IMR-90 (cell line): ENCODE measurements at regions not wholly inside any gene's neighbourhood (a gene's known extent, or its start where the extent isn't known, plus 50 kb on each side); places are given as distances from the start of the nearest gene placed in this dataset.

Experiments used
- ATAC-seq: fragments of 200-7000 bp; cut with Tn5 transposase; 2 replicates; pipeline ENCODE4 v1.9.1; 2020; ENCODE audit warnings: low read depth, mild to moderate bottlenecking, moderate library complexity
- BruUV-seq: library from RNA; stranded (reverse); fragments of 400-500 nt; replicated peaks from 2 replicates; lab custom pipeline; 2021; lab: Mats Ljungman, UMichigan
- CTCF ChIA-PET: fragments of 300-600 bp; formaldehyde crosslinking; extraction: SDS; loops from one replicate; lab custom pipeline; 2021; ENCODE audit warnings: antibody characterized with exemption; lab: Yijun Ruan, JAX
- POLR2A ChIA-PET: fragments of 300-600 bp; sonication (Branson Sonifier 250); formaldehyde crosslinking; loops from one replicate; lab custom pipeline; 2022; ENCODE audit warnings: antibody characterized with exemption; ENCODE audit not compliant: unreplicated experiment; lab: Charles Lee
- DNase-seq: peaks from one replicate; pipeline ENCODE4 v3.0.0; 2013
- H2AFZ ChIP-seq: replicated peaks from 2 replicates; pipeline ENCODE3; 2013; ENCODE audit warnings: low read length, mild to moderate bottlenecking; ENCODE audit not compliant: poor library complexity
- H2AK5ac ChIP-seq: 2 replicates; pipeline ENCODE4 v1.6.1; 2013; ENCODE audit warnings: low read depth, low read length, inconsistent platforms
- H2AK9ac ChIP-seq: replicated peaks from 2 replicates; pipeline ENCODE3; 2013; ENCODE audit warnings: mild to moderate bottlenecking, low read depth, low read length, moderate library complexity; ENCODE audit not compliant: poor library complexity
- H2BK120ac ChIP-seq: 2 replicates; pipeline ENCODE4 v1.6.1; 2013; ENCODE audit warnings: low read depth, low read length, inconsistent platforms
- H2BK15ac ChIP-seq: 3 replicates; pipeline ENCODE4 v1.6.1; 2013; ENCODE audit warnings: low read depth, low read length, inconsistent platforms
- H2BK20ac ChIP-seq: 2 replicates; pipeline ENCODE4 v1.6.1; 2013; ENCODE audit warnings: low read depth, mild to moderate bottlenecking, inconsistent platforms, low read length, moderate library complexity
- H2BK5ac ChIP-seq: 2 replicates; pipeline ENCODE4 v1.6.1; 2013; ENCODE audit warnings: mild to moderate bottlenecking, low read depth, low read length, inconsistent platforms; ENCODE audit not compliant: poor library complexity, severe bottlenecking
- H3K14ac ChIP-seq: replicated peaks from 2 replicates; pipeline ENCODE4 v1.6.1; 2013; ENCODE audit warnings: low read depth, low read length, inconsistent platforms
- H3K18ac ChIP-seq: 2 replicates; pipeline ENCODE4 v1.6.1; 2013; ENCODE audit warnings: low read depth, low read length, control low read depth
- H3K23ac ChIP-seq: 2 replicates; pipeline ENCODE4 v1.6.1; 2013; ENCODE audit warnings: low read depth, low read length, inconsistent platforms
- H3K27ac ChIP-seq: 2 replicates; pipeline ENCODE4 v1.5.1; 2013; ENCODE audit warnings: mild to moderate bottlenecking, control low read depth, low read length; ENCODE audit not compliant: insufficient read depth
- H3K27me3 ChIP-seq: 2 replicates; pipeline ENCODE4 v1.6.1; 2013; ENCODE audit warnings: low read length; ENCODE audit not compliant: control insufficient read depth, insufficient read depth
- H3K36me3 ChIP-seq: 2 replicates; pipeline ENCODE4 v1.6.1; 2013; ENCODE audit warnings: low read length, mixed read lengths; ENCODE audit not compliant: control insufficient read depth, insufficient read depth
- H3K4ac ChIP-seq: 2 replicates; pipeline ENCODE4 v1.6.1; 2013; ENCODE audit warnings: low read depth, low read length, inconsistent platforms
- H3K4me1 ChIP-seq: 2 replicates; pipeline ENCODE4 v1.6.1; 2013; ENCODE audit warnings: low read length, mixed read lengths; ENCODE audit not compliant: control insufficient read depth, insufficient read depth
- H3K4me2 ChIP-seq: 2 replicates; pipeline ENCODE4 v1.6.1; 2013; ENCODE audit warnings: low read depth, mild to moderate bottlenecking, control low read depth, low read length, moderate library complexity
- H3K4me3 ChIP-seq: 2 replicates; pipeline ENCODE4 v1.5.1; 2013; ENCODE audit warnings: low read depth, mild to moderate bottlenecking, control low read depth, low read length, moderate library complexity; ENCODE audit not compliant: insufficient read depth
- H3K56ac ChIP-seq: 2 replicates; pipeline ENCODE4 v1.6.1; 2013; ENCODE audit warnings: low read length, inconsistent platforms; ENCODE audit not compliant: insufficient read depth; ENCODE audit errors: extremely low read depth
- H3K79me1 ChIP-seq, 2 experiments: 2 replicates each; pipeline ENCODE4 v1.6.1; 2013; ENCODE audit warnings: low read length in 2 of 2, inconsistent platforms in 1 of 2, low read depth in 1 of 2
- H3K9ac ChIP-seq: 2 replicates; pipeline ENCODE4 v1.6.1; 2013; ENCODE audit warnings: low read depth, low read length, control low read depth
- H3K9me1 ChIP-seq: 2 replicates; pipeline ENCODE4 v1.6.1; 2013; ENCODE audit warnings: low read length, inconsistent platforms; ENCODE audit not compliant: insufficient read depth
- H3K9me3 ChIP-seq: 2 replicates; pipeline ENCODE4 v1.6.1; 2013; ENCODE audit warnings: low read length; ENCODE audit not compliant: control insufficient read depth, insufficient read depth
- H4K20me1 ChIP-seq: 2 replicates; pipeline ENCODE4 v1.6.1; 2013; ENCODE audit warnings: low read length, inconsistent platforms; ENCODE audit not compliant: insufficient read depth
- H4K5ac ChIP-seq: 2 replicates; pipeline ENCODE4 v1.6.1; 2013; ENCODE audit warnings: mild to moderate bottlenecking, low read depth, low read length, control low read depth
- H4K8ac ChIP-seq, 2 experiments: 2 replicates each; pipeline ENCODE4 v1.6.1; 2013; ENCODE audit warnings: low read depth in 2 of 2, low read length in 2 of 2, control low read depth in 1 of 2, inconsistent platforms in 1 of 2
- H4K91ac ChIP-seq: 2 replicates; pipeline ENCODE4 v1.6.1; 2013; ENCODE audit warnings: low read depth, low read length, inconsistent platforms; ENCODE audit not compliant: insufficient read depth
- CHD1 ChIP-seq: IDR thresholded peaks from 2 replicates; pipeline ENCODE4 v1.6.1; 2012; ENCODE audit warnings: low read depth, low read length, improper control_type of control experiment
- RCOR1 ChIP-seq: IDR thresholded peaks from 2 replicates; pipeline ENCODE4 v1.6.1; 2012; ENCODE audit warnings: mild to moderate bottlenecking, low read length, improper control_type of control experiment; ENCODE audit not compliant: insufficient replicate concordance
- WGBS, 2 experiments: methylation state at CpG; one replicate each; pipeline versions ENCODE4 v1.1.5 to v1.1.7; 2013; ENCODE audit warnings: missing lambda C conversion rate in 2 of 2; ENCODE audit not compliant: insufficient read length in 1 of 2; ENCODE audit errors: extremely low coverage in 2 of 2; 5-methylcytosine and 5-hydroxymethylcytosine counted together
- dilution Hi-C: fragments of 300-500 bp; cut with HindIII; formaldehyde crosslinking; loops from one replicate; pipeline ENCODE4 v1.14.3; 2018; ENCODE audit warnings: low sequenced_read_pairs; ENCODE audit not compliant: unreplicated experiment
- in situ Hi-C: fragments of 300-500 bp; cut with MboI; formaldehyde crosslinking; loops from 3 replicates; pipeline ENCODE4 v1.14.3; 2019; ENCODE audit warnings: low sequenced_read_pairs, inconsistent platforms, mixed read lengths
- intact Hi-C: fragments of 100-400 bp; cut with micrococcal nuclease; formaldehyde crosslinking; loops from 2 replicates; pipeline ENCODE4 v1.10.0; 2022

DNA sequence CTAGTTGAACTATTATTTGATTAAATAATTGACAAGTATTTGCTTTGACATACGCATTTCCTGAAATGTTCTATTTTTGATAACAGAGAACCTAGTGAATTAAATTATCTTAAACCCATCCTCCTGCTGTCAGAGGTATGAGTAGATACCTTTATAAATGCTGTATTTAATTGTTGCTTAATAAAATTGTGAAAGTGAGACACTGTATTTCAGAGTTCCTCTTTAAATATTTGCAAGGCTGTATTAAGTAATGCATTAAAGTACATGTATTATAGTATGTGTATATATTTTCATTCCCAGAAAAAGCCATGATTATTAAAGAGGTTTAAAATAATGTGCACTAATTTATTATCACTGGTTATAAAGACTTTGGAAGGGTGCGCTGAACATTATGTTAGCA lies 483.8 kb downstream of the TFAP2B start:
- POLR2A ChIA-PET: no interaction called here
- dilution Hi-C loops (no loop called here), intact Hi-C loops (no loop called here), in situ Hi-C loops (no loop called here)
- H3K9me3 ChIP-seq: no peaks in the 10 kb centered on the region; the same call in 1 of the 2 replicates
- no peak for ATAC-seq
- no peaks in the 10 kb centered on the region for H3K27me3 ChIP-seq
- H3K36me3 ChIP-seq: no peaks in the 10 kb centered on the region
- no peak overlapping the region for H2BK5ac ChIP-seq
- DNase-seq: no peak
- H4K5ac ChIP-seq: no peak overlapping the region
- no peak overlapping the region for H4K91ac ChIP-seq
- no peaks in the 10 kb centered on the region for H3K79me1 ChIP-seq
- H2BK120ac ChIP-seq: no peak overlapping the region
- H3K56ac ChIP-seq: no peak overlapping the region
- H3K9me1 ChIP-seq: no peaks in the 10 kb centered on the region
- no peak overlapping the region for H3K4ac ChIP-seq
- CTCF ChIA-PET: no interaction called here
- H3K4me1 ChIP-seq: no peaks in the 10 kb centered on the region
- no peak overlapping the region for H2BK15ac ChIP-seq
- no peak overlapping the region for H3K4me2 ChIP-seq
- H2AK9ac ChIP-seq: no peak overlapping the region
- TF ChIP-seq RCOR1: no peak
- no peak for TF ChIP-seq CHD1
- no peak overlapping the region for H3K4me3 ChIP-seq
- no peak overlapping the region for H2AK5ac ChIP-seq
- H4K8ac ChIP-seq: no peak overlapping the region
- H3K27ac ChIP-seq: no peak overlapping the region
- BruUV-seq: no TSS peak
- H2BK20ac ChIP-seq: no peak overlapping the region
- H4K20me1 ChIP-seq: no peaks in the 10 kb centered on the region
- H3K23ac ChIP-seq: no peak overlapping the region
- WGBS, 2 experiments: no CpG with 5 or more reads among the region's 2 CpGs
- no peak overlapping the region for H3K9ac ChIP-seq
- H3K18ac ChIP-seq: no peak overlapping the region
- no peak overlapping the region for H3K14ac ChIP-seq
- no peak overlapping the region for H2AFZ ChIP-seq
